Neural progenitor cell (in vitro differentiated cells): ENCODE measurements at regions not wholly inside any gene's neighbourhood (a gene's known extent, or its start where the extent isn't known, plus 50 kb on each side); places are given as distances from the start of the nearest gene placed in this dataset.

Experiments used
- DNase-seq: peaks from one replicate; pipeline ENCODE4 v3.0.0-alpha.2; 2016; ENCODE audit warnings: low spot score
- H2AFZ ChIP-seq: fragments of 200-600 bp; sonication (generic); replicated peaks from 2 replicates; pipeline ENCODE4 v1.6.1; 2016; ENCODE audit warnings: antibody characterized with exemption
- H3F3A ChIP-seq: fragments of 200-600 bp; sonication (generic); 2 replicates; pipeline ENCODE4 v1.6.1; 2016; ENCODE audit warnings: antibody characterized with exemption, low read depth
- H3K27ac ChIP-seq: fragments of 200-600 bp; sonication (generic); 2 replicates; pipeline ENCODE4 v1.5.1; 2016; ENCODE audit warnings: mild to moderate bottlenecking
- H3K27me3 ChIP-seq: fragments of 200-600 bp; sonication (generic); 2 replicates; pipeline ENCODE4 v1.6.1; 2016; ENCODE audit warnings: mild to moderate bottlenecking, moderate library complexity
- H3K36me3 ChIP-seq: fragments of 200-600 bp; sonication (generic); 2 replicates; pipeline ENCODE4 v1.5.1; 2016
- H3K4me1 ChIP-seq: fragments of 200-600 bp; sonication (generic); 2 replicates; pipeline ENCODE4 v1.6.1; 2016; ENCODE audit warnings: mixed run types
- H3K4me2 ChIP-seq: fragments of 200-600 bp; sonication (generic); 2 replicates; pipeline ENCODE4 v1.6.1; 2016
- H3K4me3 ChIP-seq: fragments of 200-600 bp; sonication (generic); 2 replicates; pipeline ENCODE4 v1.5.1; 2016
- H3K79me2 ChIP-seq: fragments of 200-600 bp; sonication (generic); 2 replicates; pipeline ENCODE4 v1.6.1; 2016; ENCODE audit warnings: low read depth
- H3K9ac ChIP-seq: fragments of 200-600 bp; sonication (generic); 2 replicates; pipeline ENCODE4 v1.6.1; 2016
- H3K9me3 ChIP-seq: fragments of 200-600 bp; sonication (generic); 2 replicates; pipeline ENCODE4 v1.5.1; 2016; ENCODE audit warnings: low read depth
- H4K20me1 ChIP-seq: fragments of 200-600 bp; sonication (generic); 2 replicates; pipeline ENCODE4 v1.6.1; 2016; ENCODE audit warnings: low read depth
- H3K27ac Mint-ChIP-seq: 3 replicates; pipeline ENCODE4 v1.8.0; 2021; ENCODE audit warnings: mixed read lengths
- H3K27me3 Mint-ChIP-seq: 2 replicates; pipeline ENCODE4 v1.8.0; 2022; ENCODE audit warnings: low read depth, mild to moderate bottlenecking, inconsistent platforms, moderate library complexity, mixed read lengths; ENCODE audit not compliant: insufficient read depth
- H3K36me3 Mint-ChIP-seq: 3 replicates; pipeline ENCODE4 v1.8.0; 2021; ENCODE audit warnings: mixed read lengths
- H3K4me1 Mint-ChIP-seq: 3 replicates; pipeline ENCODE4 v1.8.0; 2021; ENCODE audit warnings: mixed read lengths
- H3K4me3 Mint-ChIP-seq: 3 replicates; pipeline ENCODE4 v1.8.0; 2021; ENCODE audit warnings: mild to moderate bottlenecking, moderate library complexity, mixed read lengths
- H3K9me3 Mint-ChIP-seq: 3 replicates; pipeline ENCODE4 v1.8.0; 2020; ENCODE audit warnings: mixed read lengths
- CTCF ChIP-seq: fragments of 200-600 bp; sonication (generic); IDR thresholded peaks from 2 replicates; pipeline ENCODE4 v1.5.1; 2017; ENCODE audit warnings: antibody characterized with exemption, mild to moderate bottlenecking
- EZH2 ChIP-seq: fragments of 200-600 bp; sonication (generic); IDR thresholded peaks from 2 replicates; pipeline ENCODE4 v1.6.1; 2017; ENCODE audit warnings: antibody characterized with exemption, mild to moderate bottlenecking, moderate library complexity
- EZH2phosphoT487 ChIP-seq: fragments of 200-600 bp; sonication (generic); IDR thresholded peaks from 2 replicates; pipeline ENCODE4 v1.6.1; 2017; ENCODE audit warnings: antibody characterized with exemption

- Histone ChIP-seq H3K27ac (no peak overlapping the region), H3K4me3 (no peak overlapping the region), H3K36me3 (no peaks in the 10 kb centered on the region), H3K79me2 (no peaks in the 10 kb centered on the region), H2AFZ (no peak overlapping the region), H3K27me3 (no peaks in the 10 kb centered on the region), H3K9me3 (no peaks in the 10 kb centered on the region), H3K4me1 (peaks cover 24% of the 10 kb centered on the region), H3K4me2 (no peak overlapping the region), H3K9ac (no peak overlapping the region), H4K20me1 (no peaks in the 10 kb centered on the region), H3F3A (peaks cover 37% of the 10 kb centered on the region)
- Mint-ChIP-seq H3K27me3 (peaks cover 7% of the 10 kb centered on the region), H3K27ac (peak overlapping the region; percentile 11), H3K4me1 (peaks cover 53% of the 10 kb centered on the region), H3K36me3 (no peaks in the 10 kb centered on the region), H3K4me3 (no peak overlapping the region), H3K9me3 (peaks cover 6% of the 10 kb centered on the region)
- DNase-seq: no peak
- TF ChIP-seq EZH2 (no peak), EZH2phosphoT487 (no peak), CTCF (no peak)
Observed at GRCh38 chrX:69309074-69309792, 144.0 kb upstream of the PJA1 start.

GRCh38 chrX:69307756-69308155 is 142.5 kb upstream of the PJA1 start:
- no peaks in the 10 kb centered on the region for H3K36me3 Mint-ChIP-seq
- Histone ChIP-seq H2AFZ (no peak overlapping the region), H4K20me1 (no peaks in the 10 kb centered on the region), H3F3A (peaks cover 37% of the 10 kb centered on the region), H3K4me2 (peak overlapping the region; percentile 55), H3K27ac (peak overlapping the region; percentile 76), H3K9me3 (no peaks in the 10 kb centered on the region), H3K79me2 (no peaks in the 10 kb centered on the region), H3K4me3 (no peak overlapping the region), H3K9ac (no peak overlapping the region), H3K27me3 (no peaks in the 10 kb centered on the region), H3K36me3 (no peaks in the 10 kb centered on the region), H3K4me1 (peaks cover 18% of the 10 kb centered on the region)
- peak; percentile 74 for DNase-seq
- H3K27me3 Mint-ChIP-seq: peaks cover 7% of the 10 kb centered on the region
- H3K4me3 Mint-ChIP-seq: no peak overlapping the region
- H3K4me1 Mint-ChIP-seq: peaks cover 54% of the 10 kb centered on the region
- TF ChIP-seq EZH2phosphoT487: no peak
- TF ChIP-seq CTCF: no peak
- TF ChIP-seq EZH2: no peak
- H3K9me3 Mint-ChIP-seq: peaks cover 6% of the 10 kb centered on the region
- H3K27ac Mint-ChIP-seq: no peak overlapping the region

- H3K79me2 ChIP-seq: no peaks in the 10 kb centered on the region
- peaks cover 6% of the 10 kb centered on the region for H3K9me3 Mint-ChIP-seq
- H3K4me1 Mint-ChIP-seq: peaks cover 54% of the 10 kb centered on the region
- no peaks in the 10 kb centered on the region for H3K36me3 Mint-ChIP-seq
- peaks cover 18% of the 10 kb centered on the region for H3K4me1 ChIP-seq
- no peaks in the 10 kb centered on the region for H4K20me1 ChIP-seq
- H3K9ac ChIP-seq: no peak overlapping the region
- H3K27ac Mint-ChIP-seq: no peak overlapping the region
- H3K4me2 ChIP-seq: peak overlapping the region; percentile 55
- H3K27ac ChIP-seq: peak overlapping the region; percentile 76
- no peak overlapping the region for H2AFZ ChIP-seq
- peaks cover 7% of the 10 kb centered on the region for H3K27me3 Mint-ChIP-seq
- H3K4me3 Mint-ChIP-seq: peak overlapping the region; percentile 33
- no peaks in the 10 kb centered on the region for H3K36me3 ChIP-seq
- DNase-seq: no peak
- no peak for TF ChIP-seq EZH2
- no peak for TF ChIP-seq CTCF
- no peak for TF ChIP-seq EZH2phosphoT487
- H3K27me3 ChIP-seq: no peaks in the 10 kb centered on the region
- no peak overlapping the region for H3K4me3 ChIP-seq
- peaks cover 37% of the 10 kb centered on the region for H3F3A ChIP-seq
- no peaks in the 10 kb centered on the region for H3K9me3 ChIP-seq
Observed at GRCh38 chrX:69307029-69307428, 141.8 kb upstream of the PJA1 start.
